SU-DHL-6 (cell line): ENCODE measurements at regions not wholly inside any gene's neighbourhood (a gene's known extent, or its start where the extent isn't known, plus 50 kb on each side); places are given as distances from the start of the nearest gene placed in this dataset.

Experiments
- CTCF ChIP-seq: fragments of 200-600 bp; sonication (generic); IDR thresholded peaks from one replicate; pipeline ENCODE4 v1.5.1; 2017; ENCODE audit warnings: antibody characterized with exemption, mild to moderate bottlenecking, low read length, moderate library complexity; ENCODE audit not compliant: insufficient read depth, poor library complexity, severe bottlenecking
- EZH2phosphoT487 ChIP-seq: fragments of 200-600 bp; sonication (generic), shearing (Covaris generic); conservative IDR thresholded peaks from 2 replicates; pipeline ENCODE4 v1.6.1; 2018; ENCODE audit warnings: mild to moderate bottlenecking, antibody characterized with exemption, low read length, moderate library complexity, mixed read lengths

GRCh38 chr3:110666495-110666894 lies 405.1 kb upstream of the NECTIN3 start:
- TF ChIP-seq CTCF (no peak), EZH2phosphoT487 (no peak)
